Stimulated activated CD4-positive, alpha-beta T cell treated with anti-CD3 and anti-CD28 coated beads, Interleukin-4, amount 100 ng/mL, for 48 hours (primary cell): ENCODE measurements at regions not wholly inside any gene's neighbourhood (a gene's known extent, or its start where the extent isn't known, plus 50 kb on each side); places are given as distances from the start of the nearest gene placed in this dataset.
"Not testable (repeated sequence)": the region's sequence is repeated elsewhere in the genome, so short reads cannot be mapped to it uniquely, and the experiment has no call there.

Source experiments
- DNase-seq, 2 donors: peaks; one replicate each; pipeline ENCODE4 v3.0.0-alpha.2; 2020; ENCODE audit warnings: low read depth in 2 of 2

- DNase-seq: no peak
Observed at GRCh38 chr6:27136978-27137814, 110.3 kb upstream of the PRSS16 start.

- no peak for DNase-seq
Observed at GRCh38 chr6:27138406-27138805, 109.1 kb upstream of the PRSS16 start.

GRCh38 chr6:27138837-27139755 is 108.4 kb upstream of the PRSS16 start:
- peak; percentile 53 to 67 for DNase-seq

DNA sequence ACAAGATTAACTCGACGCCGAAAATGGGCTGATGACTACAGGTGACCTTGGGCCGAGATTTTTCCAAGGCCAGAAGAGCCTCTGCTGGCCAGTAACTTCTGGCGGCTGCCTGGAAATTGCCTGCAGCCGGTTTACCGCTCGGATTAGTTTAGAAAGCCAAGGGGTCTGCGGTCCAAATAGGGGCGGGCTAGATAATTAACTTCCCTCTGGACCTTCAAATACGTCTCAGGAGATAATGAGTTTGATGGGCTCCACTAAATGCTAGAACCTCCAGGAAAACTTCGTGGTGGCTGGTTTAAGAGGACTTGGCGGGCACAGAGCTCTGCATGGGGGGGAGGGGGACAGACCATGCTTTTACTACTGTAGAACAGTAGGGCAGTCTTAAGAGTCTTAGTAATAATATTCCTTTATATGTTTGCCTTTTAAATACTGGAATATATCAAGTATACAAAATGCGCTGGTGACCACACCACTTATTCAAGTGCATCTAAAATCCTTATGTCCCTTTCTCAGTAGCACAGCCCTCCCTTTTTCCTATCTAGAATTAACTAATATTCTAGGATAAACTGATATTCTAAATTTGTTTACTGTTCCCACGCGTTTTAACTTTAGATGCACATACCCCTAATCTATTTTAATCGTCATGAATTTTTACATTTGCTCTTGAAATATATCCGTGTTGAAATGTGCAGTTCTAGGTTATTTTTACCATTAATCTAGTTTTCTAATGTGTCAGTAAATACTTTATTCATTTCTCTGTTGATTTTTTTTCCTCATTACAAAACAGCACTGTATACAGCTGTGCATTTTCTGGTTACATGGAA is 107.5 kb upstream of the PRSS16 start:
- no peak for DNase-seq

DNA sequence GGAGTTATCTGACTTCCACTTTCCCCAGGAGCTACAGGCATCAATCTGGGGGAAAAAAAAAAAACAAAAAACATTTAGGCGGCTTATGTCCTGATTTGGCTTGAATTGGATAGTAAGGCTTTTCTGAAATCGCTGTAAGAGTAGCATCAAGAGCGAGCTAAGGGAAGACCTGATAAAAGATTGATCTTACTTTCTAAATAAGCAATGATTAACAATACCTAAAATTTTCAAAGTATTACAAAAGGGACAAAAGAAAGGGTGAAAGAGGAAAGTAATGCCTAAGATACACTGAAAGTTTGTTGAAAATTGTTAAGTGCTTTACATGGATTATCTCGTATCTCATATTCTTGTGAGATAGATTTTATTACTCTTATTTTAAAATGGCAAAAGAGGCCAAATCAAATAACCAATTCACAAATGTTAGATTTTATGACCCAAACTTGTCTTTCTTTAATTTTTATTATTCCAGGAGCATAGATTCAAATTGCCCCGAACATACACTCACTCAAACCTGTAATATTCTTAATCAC is 106.4 kb upstream of the PRSS16 start:
- DNase-seq: no peak

DNA sequence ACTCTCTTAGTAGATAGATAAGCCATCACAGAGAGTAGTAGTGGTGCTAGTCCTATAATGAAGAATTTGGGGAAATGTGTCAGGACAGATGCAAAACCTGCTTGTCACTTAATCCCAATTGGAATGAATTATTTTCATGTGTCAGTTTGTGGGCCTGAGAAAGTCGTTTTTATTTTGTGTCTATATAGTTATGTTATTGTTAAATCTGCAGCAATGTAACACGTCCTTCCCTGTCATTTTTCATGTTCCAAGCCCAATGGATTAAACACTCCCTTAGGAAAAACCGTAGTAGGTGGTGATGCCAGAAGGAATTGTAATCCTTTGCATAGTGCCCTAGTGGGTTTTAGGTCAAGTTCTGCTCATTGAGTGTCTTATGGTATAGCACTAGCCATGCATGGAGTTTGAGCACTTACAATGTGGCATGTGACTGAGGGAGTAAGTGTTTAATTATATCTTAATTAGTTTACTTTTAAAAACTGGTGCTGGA is 105.9 kb upstream of the PRSS16 start:
- no peak for DNase-seq

DNA sequence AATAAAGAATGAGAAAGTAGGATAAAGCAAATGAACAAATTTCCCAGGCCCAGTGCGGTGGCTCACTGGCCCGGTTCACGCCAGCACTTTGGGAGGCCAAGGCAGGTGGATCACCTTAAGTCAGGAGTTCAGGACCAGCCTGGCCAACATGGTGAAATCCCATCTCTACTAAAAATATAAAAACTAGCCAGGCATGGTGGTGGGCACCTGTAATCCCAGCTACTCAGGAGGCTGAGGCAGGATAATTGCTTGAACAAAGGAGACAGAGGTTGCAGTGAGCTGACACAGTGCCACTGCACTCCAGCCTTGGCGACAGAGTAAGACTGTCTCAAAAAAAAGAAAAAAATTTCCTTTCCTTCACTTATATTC is 104.5 kb upstream of the PRSS16 start:
- DNase-seq: not testable (repeated sequence)

DNA sequence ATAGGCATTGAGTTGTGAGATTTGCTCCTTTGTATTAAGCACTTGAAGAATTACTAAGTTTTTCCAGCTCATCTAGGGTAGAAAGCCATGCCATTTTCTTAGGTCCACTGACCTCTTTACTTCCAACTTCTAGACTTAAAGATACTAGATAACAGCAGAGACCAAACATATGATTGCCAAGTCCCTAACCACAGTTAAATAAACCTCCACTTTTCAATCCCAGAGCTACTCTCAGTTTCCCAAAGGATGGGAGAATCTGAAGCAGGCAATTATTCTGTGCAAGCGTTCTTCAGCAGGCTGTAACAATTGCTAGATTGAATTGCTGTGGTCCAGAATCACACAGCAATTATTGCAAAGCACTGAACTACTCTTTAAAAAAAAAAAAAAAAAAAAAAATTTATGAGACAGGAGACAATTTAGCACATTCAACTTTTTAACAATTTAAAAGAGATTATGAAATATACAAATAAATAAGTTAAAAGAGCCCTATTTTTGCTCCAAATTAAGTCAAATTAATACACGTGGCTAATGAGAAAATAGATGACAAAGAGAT is 104.0 kb upstream of the PRSS16 start:
- no peak for DNase-seq

GRCh38 chr6:27144740-27145079 is 102.8 kb upstream of the PRSS16 start:
- DNase-seq: no peak

GRCh38 chr6:27145731-27146455 is 101.6 kb upstream of the PRSS16 start:
- DNase-seq: peak; percentile 46 to 64

GRCh38 chr6:27146456-27146705 is 101.1 kb upstream of the PRSS16 start:
- DNase-seq: not testable (repeated sequence)

GRCh38 chr6:27146706-27147505 is 100.6 kb upstream of the PRSS16 start:
- DNase-seq: peak; percentile 65 to 71

DNA sequence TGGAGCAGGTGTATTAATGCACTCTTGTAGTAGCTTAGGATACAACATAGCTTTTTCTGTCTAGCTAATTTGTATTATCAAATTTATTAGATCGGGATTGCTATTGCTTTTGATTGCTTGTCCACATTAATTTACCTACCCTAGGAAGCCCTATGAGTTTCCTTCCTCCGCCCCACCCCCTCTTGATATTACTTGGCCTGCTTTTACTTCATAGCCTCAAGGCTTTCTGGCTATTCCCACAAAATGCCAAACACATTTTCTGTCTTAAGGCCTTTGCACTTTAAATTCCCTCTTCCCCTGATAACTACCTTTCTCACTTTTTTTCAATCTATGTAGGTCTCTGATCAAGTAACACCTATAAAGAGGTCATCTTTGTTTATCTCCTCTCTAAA is 99.1 kb upstream of the PRSS16 start:
- no peak for DNase-seq

DNA sequence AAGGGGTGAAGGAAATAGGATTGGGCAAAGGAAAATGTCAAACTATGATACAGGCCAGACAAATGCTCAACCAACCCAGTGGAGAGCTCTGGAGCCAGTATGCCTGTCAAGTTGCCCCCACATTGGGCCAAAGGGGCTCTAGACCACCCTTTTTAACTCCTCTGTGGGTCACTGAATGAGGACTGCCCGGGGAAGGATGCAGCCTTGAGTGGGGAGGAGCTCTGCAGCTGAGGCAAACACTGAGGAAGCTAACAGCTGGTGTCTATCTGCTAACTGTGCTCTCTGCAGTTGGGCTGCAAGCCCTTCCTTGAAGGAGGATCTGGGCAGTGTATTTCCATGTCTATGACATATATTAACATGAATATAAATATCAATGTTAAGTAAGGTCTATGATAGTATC is 98.4 kb upstream of the PRSS16 start:
- DNase-seq: no peak

GRCh38 chr6:27154696-27155095 is 92.8 kb upstream of the PRSS16 start:
- no peak for DNase-seq

DNA sequence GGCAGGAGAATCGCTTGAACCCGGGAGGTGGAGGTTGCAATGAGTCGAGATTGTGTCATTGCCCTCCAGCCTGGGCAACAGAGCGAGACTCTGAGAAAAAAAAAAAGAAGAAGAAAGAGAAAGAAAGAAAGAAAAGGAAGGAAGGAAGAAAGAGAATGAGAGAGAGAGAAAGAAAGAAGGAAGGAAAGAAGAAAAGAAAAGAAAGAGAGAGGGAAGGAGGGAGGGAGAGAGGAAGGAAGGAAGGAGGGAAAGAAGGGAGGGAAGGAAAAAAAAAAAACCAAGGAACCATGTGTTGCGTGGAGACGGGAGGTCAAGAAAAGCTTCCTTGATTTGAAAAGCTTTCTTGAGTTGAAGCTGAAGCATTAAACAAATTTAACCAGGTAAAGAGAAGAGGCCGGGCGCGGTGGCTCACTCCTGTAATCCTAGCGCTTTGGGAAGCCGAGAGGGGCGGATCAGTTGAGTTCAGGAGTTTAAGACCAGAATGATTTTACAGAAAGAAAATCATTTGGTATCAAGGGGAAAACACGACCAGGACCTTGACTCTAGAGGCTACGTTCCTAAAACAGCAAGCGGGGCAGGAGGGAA is 90.5 kb upstream of the PRSS16 start:
- DNase-seq: no peak

DNA sequence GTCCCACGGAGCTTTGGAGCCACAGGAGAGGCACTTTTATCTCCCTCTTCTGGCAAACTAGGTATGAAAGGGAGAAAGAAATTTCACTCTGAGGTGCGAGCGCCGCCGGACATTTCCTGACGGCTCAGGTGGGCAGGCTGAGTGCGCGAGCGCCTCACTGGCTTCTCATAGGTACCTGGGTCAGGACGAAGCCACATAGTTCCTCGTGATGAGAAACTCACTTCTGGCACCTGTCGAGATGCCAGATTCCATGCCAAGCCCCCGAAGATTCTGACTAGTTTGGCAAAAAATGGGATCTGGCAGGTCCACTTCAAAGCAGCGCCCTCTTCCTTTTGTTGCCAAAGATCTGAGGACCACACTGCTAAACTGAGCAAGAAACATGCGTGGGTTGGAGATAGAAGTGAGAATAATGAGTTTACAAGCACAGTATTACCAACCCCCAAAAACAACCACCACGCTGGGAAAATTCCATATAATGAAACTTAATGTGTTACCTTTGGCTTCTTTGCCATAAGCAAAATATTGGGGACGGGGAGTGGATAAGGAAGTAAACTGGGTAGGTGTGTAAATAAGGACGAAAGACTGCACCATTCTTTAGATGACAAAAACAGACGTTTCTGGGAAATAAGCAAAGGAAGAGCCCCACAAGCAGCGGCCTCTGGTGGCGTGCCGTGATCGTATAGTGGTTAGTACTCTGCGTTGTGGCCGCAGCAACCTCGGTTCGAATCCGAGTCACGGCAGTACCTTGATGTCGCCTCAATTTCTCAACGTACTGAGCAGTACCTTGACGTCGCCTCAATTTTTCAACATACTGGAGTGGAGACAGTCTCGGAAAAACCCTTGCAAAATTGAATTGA is 89.8 kb upstream of the PRSS16 start:
- peak; percentile 72 to 75 for DNase-seq

DNA sequence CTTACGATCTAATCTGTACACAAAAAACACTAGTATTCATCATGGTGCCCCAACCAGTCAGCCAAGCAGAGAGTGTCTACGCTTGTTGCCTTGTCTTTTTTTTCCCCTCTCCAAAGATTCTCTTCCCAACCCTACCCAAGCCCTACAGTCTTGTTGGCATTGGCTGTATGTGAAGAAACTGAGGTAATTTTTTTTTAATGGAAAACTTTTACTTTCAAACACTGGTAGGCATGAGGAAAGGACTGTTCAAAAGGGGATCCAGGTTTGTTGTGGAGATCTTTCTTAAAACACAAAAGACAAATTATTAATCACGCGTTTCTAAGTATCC is 89.2 kb upstream of the PRSS16 start:
- no peak for DNase-seq

DNA sequence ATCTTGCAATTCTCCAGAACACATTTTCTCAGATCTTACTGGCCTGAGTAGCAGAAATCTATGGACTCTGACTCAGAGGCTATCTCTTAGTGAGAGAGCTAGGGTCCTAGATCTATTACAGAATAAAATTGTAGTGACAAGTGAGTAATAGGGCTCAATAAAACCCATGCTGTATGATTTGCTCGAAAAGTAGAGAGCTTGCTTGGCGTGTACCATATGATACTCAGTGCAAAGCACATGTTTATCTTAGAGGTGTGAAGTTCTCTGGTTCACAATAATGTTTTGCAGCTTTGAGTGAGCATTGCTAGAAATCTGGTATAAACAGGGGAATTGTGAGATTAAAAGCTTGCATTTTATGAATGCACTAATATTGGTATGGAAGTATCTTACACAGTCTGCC is 87.8 kb upstream of the PRSS16 start:
- DNase-seq: no peak
